HG02678 (cell line): ENCODE measurements at regions not wholly inside any gene's neighbourhood (a gene's known extent, or its start where the extent isn't known, plus 50 kb on each side); places are given as distances from the start of the nearest gene placed in this dataset.

ENCODE experiments used
- ATAC-seq: cut with Tn5 transposase; IDR thresholded peaks from one replicate; pipeline ENCODE4 v1.9.1; 2021; ENCODE audit warnings: mild to moderate bottlenecking, moderate library complexity; ENCODE audit not compliant: unreplicated experiment

GRCh38 chr11:123261345-123262106 lies 66.5 kb upstream of the CLMP start:
- peak; percentile 67 for ATAC-seq

- no peak for ATAC-seq
Observed at GRCh38 chr11:123260511-123261211, 65.6 kb upstream of the CLMP start.

GRCh38 chr11:123258877-123259276 lies 63.8 kb upstream of the CLMP start:
- ATAC-seq = no peak

GRCh38 chr11:123257370-123257769 lies 62.3 kb upstream of the CLMP start:
- no peak for ATAC-seq

- no peak for ATAC-seq
Observed at GRCh38 chr11:123255909-123256308, 60.9 kb upstream of the CLMP start.

GRCh38 chr11:123254357-123254756 lies 59.3 kb upstream of the CLMP start:
- ATAC-seq = no peak

- no peak for ATAC-seq
Observed at GRCh38 chr11:123253911-123254310, 58.9 kb upstream of the CLMP start.

GRCh38 chr11:123253223-123253622 lies 58.2 kb upstream of the CLMP start:
- no peak for ATAC-seq

GRCh38 chr11:123251657-123252344 lies 56.8 kb upstream of the CLMP start:
- ATAC-seq = no peak

- ATAC-seq = no peak
Observed at GRCh38 chr11:123250892-123251656, 56.0 kb upstream of the CLMP start.

GRCh38 chr11:123249354-123249753 lies 54.3 kb upstream of the CLMP start:
- no peak for ATAC-seq

- no peak for ATAC-seq
Observed at GRCh38 chr11:123247813-123248379, 52.8 kb upstream of the CLMP start.

- ATAC-seq = peak; percentile 12
Observed at GRCh38 chr11:123247496-123247799, 52.4 kb upstream of the CLMP start.

- ATAC-seq = peak; percentile 92
Observed at GRCh38 chr11:123246749-123247495, 51.9 kb upstream of the CLMP start.

- no peak for ATAC-seq
Observed at GRCh38 chr11:123245567-123245966, 50.5 kb upstream of the CLMP start.
